A549 (cell line): ENCODE measurements at regions not wholly inside any gene's neighbourhood (a gene's known extent, or its start where the extent isn't known, plus 50 kb on each side); places are given as distances from the start of the nearest gene placed in this dataset.

Source experiments
- ATAC-seq, 2 experiments: fragments of 200-7000 bp in 1 of 2; fragments of >200 bp in 1 of 2; cut with Nextera tagmentation in 1 of 2; cut with Tn5 transposase in 1 of 2; 3 replicates each; pipeline versions ENCODE4 v1.8.0 to v1.9.1; 2018 to 2020; ENCODE audit warnings: mild to moderate bottlenecking in 1 of 2, moderate library complexity in 1 of 2
- CTCF ChIA-PET: fragments of 300-600 bp; sonication (Branson Sonifier 250); formaldehyde crosslinking; extraction: SDS; loops from one replicate; lab custom pipeline; 2021; ENCODE audit warnings: antibody characterized with exemption, inconsistent platforms; lab: Yijun Ruan, JAX
- POLR2A ChIA-PET: fragments of 350-600 bp; formaldehyde crosslinking; extraction: SDS; loops from one replicate; lab custom pipeline; 2021; ENCODE audit warnings: antibody characterized with exemption, inconsistent platforms; lab: Yijun Ruan, JAX
- DNase-seq, 2 experiments: peaks; one replicate each; pipeline versions ENCODE4 v3.0.0 to v3.0.0-alpha.2; 2011 to 2016; ENCODE audit warnings: low read depth in 1 of 2, low spot score in 1 of 2
- FAIRE-seq: peaks from 2 replicates; lab custom pipeline; 2011; peaks lifted over from hg19 to GRCh38; lab: Jason Lieb, UNC
- H3K27ac ChIP-seq, 2 experiments: fragments of >200 bp; sonication (Bioruptor Twin); formaldehyde crosslinking; 3 replicates each; pipeline ENCODE4 v1.5.1; 2016 to 2017
- H3K4me1 ChIP-seq: fragments of >200 bp; sonication (Bioruptor Twin); formaldehyde crosslinking; 3 replicates; pipeline ENCODE4 v1.6.1; 2016
- H3K4me2 ChIP-seq: fragments of >200 bp; sonication (Bioruptor Twin); formaldehyde crosslinking; 3 replicates; pipeline ENCODE4 v1.6.1; 2016
- H3K4me3 ChIP-seq: fragments of >200 bp; sonication (Bioruptor Twin); formaldehyde crosslinking; 3 replicates; pipeline ENCODE4 v1.5.1; 2016
- H3K9me3 ChIP-seq: fragments of >200 bp; sonication (Bioruptor Twin); formaldehyde crosslinking; 3 replicates; pipeline ENCODE4 v1.6.1; 2016
- CEBPB ChIP-seq, 2 experiments: fragments of >200 bp in 1 of 2; sonication (Bioruptor Twin) in 1 of 2; formaldehyde crosslinking in 1 of 2; IDR thresholded peaks; 2 replicates each; pipeline ENCODE4 v1.6.1; 2012 to 2016
- CHD2 ChIP-seq: fragments of 150-350 bp; IDR thresholded peaks from 2 replicates; pipeline ENCODE4 v1.6.1; 2014; ENCODE audit warnings: low read length; ENCODE audit not compliant: partially characterized antibody
- EHF ChIP-seq: fragments of 250-450 bp; sonication (Bioruptor Pico); IDR thresholded peaks from 2 replicates; pipeline ENCODE4 v1.5.0; 2020; ENCODE audit warnings: mild to moderate bottlenecking
- KDM1A ChIP-seq: fragments of 200-600 bp; sonication (generic); IDR thresholded peaks from 2 replicates; pipeline ENCODE4 v1.6.1; 2016; ENCODE audit warnings: low read depth, mild to moderate bottlenecking
- MAZ ChIP-seq: fragments of 150-350 bp; IDR thresholded peaks from 2 replicates; pipeline ENCODE4 v1.6.1; 2014; ENCODE audit warnings: antibody characterized with exemption, low read depth, low read length, borderline replicate concordance
- NR3C1 ChIP-seq: fragments of >200 bp; sonication (Bioruptor Twin); formaldehyde crosslinking; IDR thresholded peaks from 3 replicates; pipeline ENCODE4 v1.6.1; 2017
- PHF8 ChIP-seq: fragments of 200-600 bp; sonication (generic); IDR thresholded peaks from 2 replicates; pipeline ENCODE4 v1.6.1; 2016; ENCODE audit warnings: low read depth, mild to moderate bottlenecking, antibody characterized with exemption, moderate library complexity, borderline replicate concordance
- RAD21 ChIP-seq, 2 experiments: fragments of >200 bp in 1 of 2; sonication (Bioruptor Twin) in 1 of 2; formaldehyde crosslinking in 1 of 2; IDR thresholded peaks in 1 of 2; conservative IDR thresholded peaks in 1 of 2; 2 replicates in 1 of 2; 3 replicates in 1 of 2; pipeline ENCODE4 v1.6.1; 2012 to 2018; ENCODE audit warnings: inconsistent platforms in 1 of 2
- RARB ChIP-seq: fragments of 250-450 bp; sonication (Bioruptor Pico); IDR thresholded peaks from 2 replicates; pipeline ENCODE4 v1.8.0; 2021; ENCODE audit warnings: mild to moderate bottlenecking, moderate library complexity
- RNF2 ChIP-seq: fragments of 200-600 bp; sonication (generic); IDR thresholded peaks from 2 replicates; pipeline ENCODE4 v1.6.1; 2016; ENCODE audit warnings: low read depth, mild to moderate bottlenecking, antibody characterized with exemption, moderate library complexity, borderline replicate concordance
- SMC3 ChIP-seq: fragments of >200 bp; sonication (Bioruptor Twin); formaldehyde crosslinking; IDR thresholded peaks from 3 replicates; pipeline ENCODE4 v1.6.1; 2018; ENCODE audit warnings: inconsistent platforms
- SREBF2 ChIP-seq: fragments of 450-650 bp; IDR thresholded peaks from 2 replicates; pipeline ENCODE4 v1.6.1; 2014; ENCODE audit warnings: mild to moderate bottlenecking, moderate library complexity
- TP53 ChIP-seq: fragments of 250-450 bp; sonication (Bioruptor Pico); IDR thresholded peaks from 2 replicates; pipeline ENCODE4 v1.5.0; 2021; ENCODE audit warnings: mild to moderate bottlenecking, moderate library complexity
- WGBS: methylation state at CpG from one replicate; pipeline ENCODE4 v1.1.6; 2017; ENCODE audit errors: missing lambda C conversion rate; 5-methylcytosine and 5-hydroxymethylcytosine counted together
- TF ChIP-seq, protein P1 (sequence below): IDR thresholded peaks from 2 replicates; pipeline ENCODE4 v1.6.1; 2012
- TF ChIP-seq, protein P2 (sequence below): fragments of 250-450 bp; sonication (Bioruptor Pico); IDR thresholded peaks from 2 replicates; pipeline ENCODE4 v1.5.0; 2020; ENCODE audit warnings: low read depth, mild to moderate bottlenecking, moderate library complexity
- TF ChIP-seq, protein P3 (sequence below): fragments of >200 bp; sonication (Bioruptor Twin); formaldehyde crosslinking; IDR thresholded peaks from 3 replicates; pipeline ENCODE4 v1.5.1; 2016
- TF ChIP-seq, protein P4 (sequence below): fragments of >200 bp; sonication (Bioruptor Twin); formaldehyde crosslinking; IDR thresholded peaks from 3 replicates; pipeline ENCODE4 v1.6.1; 2016
- TF ChIP-seq, protein P5 (sequence below): fragments of >200 bp; sonication (Bioruptor Twin); formaldehyde crosslinking; IDR thresholded peaks from 2 replicates; pipeline ENCODE4 v1.6.1; 2016

DNA sequence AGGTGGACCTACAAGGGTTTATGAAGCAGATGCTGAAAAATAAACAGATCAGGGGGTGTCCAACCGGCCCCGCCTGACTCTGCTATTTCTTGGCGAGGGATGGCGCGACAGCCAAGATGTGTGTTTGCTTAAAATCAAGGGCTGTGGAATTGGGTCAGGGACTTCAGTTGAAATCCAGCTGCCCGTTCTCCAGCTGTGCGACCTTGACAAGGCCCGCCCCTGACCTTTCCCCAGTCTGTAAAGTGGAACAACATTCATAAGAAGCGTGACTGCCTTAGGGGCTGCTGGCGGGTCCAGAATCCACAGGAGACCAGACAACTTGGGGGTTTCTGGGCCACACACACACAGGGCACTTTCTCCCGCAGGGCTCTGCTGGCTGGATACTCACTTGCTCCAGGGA lies 517.5 kb downstream of the PREX1 start:
- ChIA-PET CTCF (no interaction called here), POLR2A (no interaction called here)

DNA sequence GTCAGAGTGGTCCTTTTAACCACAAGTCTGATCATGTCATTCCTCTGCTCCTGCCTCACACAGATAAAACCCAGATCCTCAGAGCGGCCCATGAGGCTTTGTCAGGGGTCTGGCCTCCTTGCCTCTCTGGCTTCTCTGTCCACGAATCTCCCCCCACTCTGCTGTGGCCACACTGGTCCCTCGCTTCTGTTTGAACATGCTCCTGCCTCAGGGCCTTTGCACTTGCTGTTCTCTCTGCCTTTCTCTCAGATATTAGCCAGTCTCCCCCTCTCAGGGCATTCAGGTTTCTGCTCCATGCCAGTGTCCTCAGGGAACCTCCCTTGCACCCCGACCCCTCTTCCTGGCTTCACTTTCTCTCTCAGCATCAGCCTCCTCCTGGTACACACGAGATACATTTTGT lies 518.5 kb downstream of the PREX1 start:
- Histone ChIP-seq H3K9me3 (no peaks in the 10 kb centered on the region), H3K4me1 (no peaks in the 10 kb centered on the region), H3K4me3 (no peak overlapping the region), H3K27ac (no peak overlapping the region), H3K4me2 (no peak overlapping the region)
- ATAC-seq: no peak
- no peak for FAIRE-seq
- no peak for DNase-seq
- TF ChIP-seq KDM1A (no peak), NR3C1 (no peak), EHF (CRISPR knock-in tag) (no peak), SMC3 (no peak), PHF8 (no peak), TP53 (CRISPR knock-in tag) (no peak)
- TF ChIP-seq, protein P1, sequence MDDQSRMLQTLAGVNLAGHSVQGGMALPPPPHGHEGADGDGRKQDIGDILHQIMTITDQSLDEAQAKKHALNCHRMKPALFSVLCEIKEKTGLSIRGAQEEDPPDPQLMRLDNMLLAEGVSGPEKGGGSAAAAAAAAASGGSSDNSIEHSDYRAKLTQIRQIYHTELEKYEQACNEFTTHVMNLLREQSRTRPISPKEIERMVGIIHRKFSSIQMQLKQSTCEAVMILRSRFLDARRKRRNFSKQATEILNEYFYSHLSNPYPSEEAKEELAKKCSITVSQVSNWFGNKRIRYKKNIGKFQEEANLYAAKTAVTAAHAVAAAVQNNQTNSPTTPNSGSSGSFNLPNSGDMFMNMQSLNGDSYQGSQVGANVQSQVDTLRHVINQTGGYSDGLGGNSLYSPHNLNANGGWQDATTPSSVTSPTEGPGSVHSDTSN: no peak
- TF ChIP-seq, protein P2, sequence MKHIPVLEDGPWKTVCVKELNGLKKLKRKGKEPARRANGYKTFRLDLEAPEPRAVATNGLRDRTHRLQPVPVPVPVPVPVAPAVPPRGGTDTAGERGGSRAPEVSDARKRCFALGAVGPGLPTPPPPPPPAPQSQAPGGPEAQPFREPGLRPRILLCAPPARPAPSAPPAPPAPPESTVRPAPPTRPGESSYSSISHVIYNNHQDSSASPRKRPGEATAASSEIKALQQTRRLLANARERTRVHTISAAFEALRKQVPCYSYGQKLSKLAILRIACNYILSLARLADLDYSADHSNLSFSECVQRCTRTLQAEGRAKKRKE (CRISPR knock-in tag): no peak
- TF ChIP-seq, protein P3, sequence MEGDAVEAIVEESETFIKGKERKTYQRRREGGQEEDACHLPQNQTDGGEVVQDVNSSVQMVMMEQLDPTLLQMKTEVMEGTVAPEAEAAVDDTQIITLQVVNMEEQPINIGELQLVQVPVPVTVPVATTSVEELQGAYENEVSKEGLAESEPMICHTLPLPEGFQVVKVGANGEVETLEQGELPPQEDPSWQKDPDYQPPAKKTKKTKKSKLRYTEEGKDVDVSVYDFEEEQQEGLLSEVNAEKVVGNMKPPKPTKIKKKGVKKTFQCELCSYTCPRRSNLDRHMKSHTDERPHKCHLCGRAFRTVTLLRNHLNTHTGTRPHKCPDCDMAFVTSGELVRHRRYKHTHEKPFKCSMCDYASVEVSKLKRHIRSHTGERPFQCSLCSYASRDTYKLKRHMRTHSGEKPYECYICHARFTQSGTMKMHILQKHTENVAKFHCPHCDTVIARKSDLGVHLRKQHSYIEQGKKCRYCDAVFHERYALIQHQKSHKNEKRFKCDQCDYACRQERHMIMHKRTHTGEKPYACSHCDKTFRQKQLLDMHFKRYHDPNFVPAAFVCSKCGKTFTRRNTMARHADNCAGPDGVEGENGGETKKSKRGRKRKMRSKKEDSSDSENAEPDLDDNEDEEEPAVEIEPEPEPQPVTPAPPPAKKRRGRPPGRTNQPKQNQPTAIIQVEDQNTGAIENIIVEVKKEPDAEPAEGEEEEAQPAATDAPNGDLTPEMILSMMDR: no peak
- TF ChIP-seq, protein P4, sequence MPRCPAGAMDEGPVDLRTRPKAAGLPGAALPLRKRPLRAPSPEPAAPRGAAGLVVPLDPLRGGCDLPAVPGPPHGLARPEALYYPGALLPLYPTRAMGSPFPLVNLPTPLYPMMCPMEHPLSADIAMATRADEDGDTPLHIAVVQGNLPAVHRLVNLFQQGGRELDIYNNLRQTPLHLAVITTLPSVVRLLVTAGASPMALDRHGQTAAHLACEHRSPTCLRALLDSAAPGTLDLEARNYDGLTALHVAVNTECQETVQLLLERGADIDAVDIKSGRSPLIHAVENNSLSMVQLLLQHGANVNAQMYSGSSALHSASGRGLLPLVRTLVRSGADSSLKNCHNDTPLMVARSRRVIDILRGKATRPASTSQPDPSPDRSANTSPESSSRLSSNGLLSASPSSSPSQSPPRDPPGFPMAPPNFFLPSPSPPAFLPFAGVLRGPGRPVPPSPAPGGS: no peak
- WGBS: 32% methylated on average over 5 of the region's 5 CpGs
- ChIA-PET POLR2A (interaction anchor here (0.7 kb wide), 1 partner anchor 509 kb away, joined by 5 read pairs; no protein-coding TSS in a partner anchor), CTCF (no interaction called here)

More for the DNA sequence above, 517.5 kb downstream of the PREX1 start:
- Histone ChIP-seq H3K9me3 (no peaks in the 10 kb centered on the region; the same call in 2 of the 3 replicates), H3K27ac (no peak overlapping the region), H3K4me1 (no peaks in the 10 kb centered on the region)
- 80% methylated on average over 11 of the region's 11 CpGs for WGBS
- DNase-seq: no peak
- FAIRE-seq: no peak
- no peak for ATAC-seq
- TF ChIP-seq CEBPB (IDR thresholded peaks at IDR 0.05) (no peak), CHD2 (no peak), SREBF2 (no peak), MAZ (no peak), RAD21 (conservative IDR thresholded peaks at IDR 0.05 in 1 of 2, IDR thresholded peaks at IDR 0.05 in 1 of 2) (no peak), RARB (no peak), RNF2 (no peak)
- TF ChIP-seq, protein P5, sequence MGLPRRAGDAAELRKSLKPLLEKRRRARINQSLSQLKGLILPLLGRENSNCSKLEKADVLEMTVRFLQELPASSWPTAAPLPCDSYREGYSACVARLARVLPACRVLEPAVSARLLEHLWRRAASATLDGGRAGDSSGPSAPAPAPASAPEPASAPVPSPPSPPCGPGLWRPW: no peak
- TF ChIP-seq, protein P3: no peak
- TF ChIP-seq, all 56 proteins: peak for 0
- Histone ChIP-seq H3K4me2 (no peak overlapping the region), H3K4me3 (no peak overlapping the region)
